Neural cell (in vitro differentiated cells): ENCODE measurements at regions not wholly inside any gene's neighbourhood (a gene's known extent, or its start where the extent isn't known, plus 50 kb on each side); places are given as distances from the start of the nearest gene placed in this dataset.

ENCODE experiments used
- EZH2 ChIP-seq: fragments of 200-600, 300-800 bp; shearing (Covaris generic), sonication (generic); IDR thresholded peaks from 2 replicates; pipeline ENCODE4 v1.6.1; 2014; ENCODE audit warnings: antibody characterized with exemption, low read length, borderline replicate concordance, mild to moderate bottlenecking; ENCODE audit not compliant: insufficient read depth, poor library complexity, severe bottlenecking
- RAD21 ChIP-seq: fragments of 450-650 bp; conservative IDR thresholded peaks from 2 replicates; pipeline ENCODE4 v1.6.1; 2014; ENCODE audit warnings: antibody characterized with exemption, mild to moderate bottlenecking, moderate library complexity

DNA sequence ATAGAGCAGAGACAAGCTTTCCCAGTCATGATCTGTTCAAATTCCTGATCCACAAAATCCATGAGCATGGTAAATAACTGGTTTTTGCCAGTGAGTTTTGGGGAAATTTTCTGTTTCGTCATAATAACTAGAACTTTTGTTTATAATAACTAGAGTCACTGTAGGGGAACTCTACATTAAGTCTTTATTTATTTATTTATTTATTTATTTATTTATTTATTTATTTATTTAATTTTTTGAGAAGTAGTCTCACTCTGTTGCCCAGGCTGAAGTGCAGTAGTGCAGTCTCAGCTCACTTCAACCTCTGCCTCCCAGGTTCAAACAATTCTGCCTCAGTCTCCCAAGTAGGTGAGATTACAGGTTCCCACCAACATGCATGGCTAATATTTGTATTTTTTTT is 1106.8 kb downstream of the AMY1C start:
- no peak for TF ChIP-seq RAD21
- no peak for TF ChIP-seq EZH2
